ENCODE measurements at regions not wholly inside any gene's neighbourhood (a gene's known extent, or its start where the extent isn't known, plus 50 kb on each side); places are given as distances from the start of the nearest gene placed in this dataset.

GRCh38 chr3:8416965-8417364 lies 84.7 kb upstream of the LMCD1 start:
- no peaks in the 10 kb centered on the region for H3K27me3 ChIP-seq (replicated peaks in 1 of 2; ENCODE audit: control insufficient read depth in 2 of 2, insufficient read depth in 2 of 2, low read length in 1 of 2)
- no peak overlapping the region for H3K4me3 ChIP-seq
- no peaks in the 10 kb centered on the region for H3K4me1 ChIP-seq (ENCODE audit: control insufficient read depth, insufficient read depth, low read length)
- intact Hi-C loops (cut with micrococcal nuclease; ENCODE audit: unreplicated experiment) = loop anchor here (1.0 kb wide), 1 partner anchor 93 kb away; no protein-coding TSS in a partner anchor
- SMC1A ChIA-PET (ENCODE audit: uncharacterized antibody, unreplicated experiment) = interaction anchor here (0.7 to 4.8 kb wide), 12 partner anchors 8 to 1272 kb away, joined by 3 to 74 read pairs (median 4); partner anchors contain the start of gene LMCD1
- RAD21 ChIA-PET (ENCODE audit: unreplicated experiment) = interaction anchor here (0.5 to 6.4 kb wide), 7 partner anchors 8 to 179 kb away, joined by 3 to 94 read pairs (median 3); no protein-coding TSS in a partner anchor
- whole genome bisulfite sequencing (ENCODE audit: insufficient coverage, insufficient replicate concordance, low lambda C conversion rate, missing lambda C conversion rate) = 67% methylated on average over 3 of the region's 4 CpGs
- DNase-seq (ENCODE audit: low read depth, low spot score) = no peak
- H3K4me2 ChIP-seq (ENCODE audit: control insufficient read depth, insufficient read depth) = no peak overlapping the region
- in situ Hi-C loops (cut with MboI) = no loop called here
- BruUV-seq (replicated peaks) = no TSS peak
- no peak overlapping the region for H3K9ac ChIP-seq (ENCODE audit: control insufficient read depth, insufficient read depth, low read length)
- FAIRE-seq = no peak
- no peaks in the 10 kb centered on the region for H3K36me3 ChIP-seq (ENCODE audit: control insufficient read depth in 2 of 2, insufficient read depth in 2 of 2, low read length in 1 of 2)
- peak; percentile 77 for ATAC-seq
- POLR2A ChIA-PET = interaction anchor here (0.7 to 1.4 kb wide), 2 partner anchors 92 to 96 kb away, joined by 3 read pairs; no protein-coding TSS in a partner anchor
- no peaks in the 10 kb centered on the region for H3K79me2 ChIP-seq (ENCODE audit: control insufficient read depth, insufficient read depth, low read length)
- no peak overlapping the region for H3K27ac ChIP-seq (ENCODE audit: control insufficient read depth, insufficient read depth)
- TF ChIP-seq CBFB (IDR thresholded peaks at IDR 0.05; ENCODE audit: low read depth) (no peak), RFX5 (IDR thresholded peaks at IDR 0.05; ENCODE audit: low read depth, low read length) (no peak), SREBF2 (IDR thresholded peaks at IDR 0.05; ENCODE audit: low read length) (no peak), KAT2A (conservative IDR thresholded peaks at IDR 0.05; ENCODE audit: control insufficient read depth, low read depth, low read length) (no peak), RELB (IDR thresholded peaks at IDR 0.05; ENCODE audit: low read depth) (no peak), STAT3 (IDR thresholded peaks at IDR 0.05; ENCODE audit: low read depth, low read length) (no peak), MLLT1 (IDR thresholded peaks at IDR 0.05) (no peak), PML (IDR thresholded peaks at IDR 0.05; ENCODE audit: low read length) (no peak), PBX3 (IDR thresholded peaks at IDR 0.05; ENCODE audit: insufficient replicate concordance, low read depth, low read length) (no peak), RUNX3 (IDR thresholded peaks at IDR 0.05; ENCODE audit: low read length) (no peak), ZBTB33 (IDR thresholded peaks at IDR 0.05) (no peak), FOXM1 (IDR thresholded peaks at IDR 0.05; ENCODE audit: low read depth, low read length) (no peak), ZSCAN29 (IDR thresholded peaks at IDR 0.05) (no peak), LARP7 (IDR thresholded peaks at IDR 0.05) (no peak), KDM1A (IDR thresholded peaks at IDR 0.05; ENCODE audit: borderline replicate concordance) (no peak), SMAD1 (IDR thresholded peaks at IDR 0.05; ENCODE audit: low read depth, partially characterized antibody) (no peak), CHD2 (IDR thresholded peaks at IDR 0.05; ENCODE audit: borderline replicate concordance, low read depth, low read length) (no peak), TARDBP (IDR thresholded peaks at IDR 0.05; ENCODE audit: borderline replicate concordance) (no peak)
- no peaks in the 10 kb centered on the region for H4K20me1 ChIP-seq (ENCODE audit: control insufficient read depth, insufficient read depth)
- CTCF ChIA-PET = interaction anchor here (0.6 to 7.0 kb wide), 50 partner anchors 8 to 1422 kb away, joined by 3 to 136 read pairs (median 4); no protein-coding TSS in a partner anchor
- no peak overlapping the region for H2AFZ ChIP-seq (ENCODE audit: control insufficient read depth, low read depth, low read length)
- H3K9me3 ChIP-seq (replicated peaks; ENCODE audit: control insufficient read depth, insufficient read depth, low read length) = no peaks in the 10 kb centered on the region
